Heart left ventricle (tissue), 13 donors: ENCODE measurements at regions not wholly inside any gene's neighbourhood (a gene's known extent, or its start where the extent isn't known, plus 50 kb on each side); places are given as distances from the start of the nearest gene placed in this dataset.

Source experiments
- CTCF ChIP-seq, 12 donors: fragments of 200-600 bp; sonication (generic) in 4 of 12; IDR thresholded peaks; one replicate each; pipeline versions ENCODE4 v1.5.0 to v1.8.0; 2018 to 2022; ENCODE audit warnings: antibody characterized with exemption in 12 of 12, mild to moderate bottlenecking in 5 of 12
- POLR2A ChIP-seq, 2 donors: fragments of 450-650 bp; IDR thresholded peaks; one replicate each; pipeline ENCODE4 v1.6.1; 2017; ENCODE audit warnings: antibody characterized with exemption in 2 of 2, mild to moderate bottlenecking in 2 of 2, moderate library complexity in 2 of 2
- donor health status: ischemic (EF 13 %, LVEDD 7.1; RV severe dilation, severe dysfunction).
- donor health status: DM: no; HTN: yes; CAD: no.
- donor health status: DM: no; HTN: no; CAD: no.
- donor health status: ischemic (EF 25% LVEDD 6.9; RV normal size, moderate dysfunction).
- donor health status: ischemic (EF 25% LVEDD 5.7; RV mildly dilated, moderate dysfunction).
- donor health status: ischemic (EF 35%, LVEDD 5.7; RV mildly dilated, moderate dysfunction).
- donor health status: nonischemic (EF 11% LVEDD 7.7; RV severe dilation, severe dysfunction).
- donor health status: DM: yes; HTN: yes; CAD: no.
- donor health status: PGD.
- donor health status: ischemic (EF 29% LVEDD 5.4; RV normal size, mild dysfunction).
- donor health status: nonischemic (EF 23%, LVEDD 6.1; RV moderate dilation, normal function).

- TF ChIP-seq CTCF (IDR thresholded peaks at IDR 0.05) (no peak), POLR2A (IDR thresholded peaks at IDR 0.05) (no peak)
These were observed 1223.0 kb upstream of the ADGRB3 start for GRCh38 chr6:67412035-67412434.
